Occipital lobe (tissue), 1 donor: ENCODE measurements at regions not wholly inside any gene's neighbourhood (a gene's known extent, or its start where the extent isn't known, plus 50 kb on each side); places are given as distances from the start of the nearest gene placed in this dataset.
"Not testable (repeated sequence)": the region's sequence is repeated elsewhere in the genome, so short reads cannot be mapped to it uniquely, and the experiment has no call there.

Experiments used
- DNase-seq: peaks from one replicate; lab custom pipeline; 2025; lab: John Stamatoyannopoulos, UW

DNA sequence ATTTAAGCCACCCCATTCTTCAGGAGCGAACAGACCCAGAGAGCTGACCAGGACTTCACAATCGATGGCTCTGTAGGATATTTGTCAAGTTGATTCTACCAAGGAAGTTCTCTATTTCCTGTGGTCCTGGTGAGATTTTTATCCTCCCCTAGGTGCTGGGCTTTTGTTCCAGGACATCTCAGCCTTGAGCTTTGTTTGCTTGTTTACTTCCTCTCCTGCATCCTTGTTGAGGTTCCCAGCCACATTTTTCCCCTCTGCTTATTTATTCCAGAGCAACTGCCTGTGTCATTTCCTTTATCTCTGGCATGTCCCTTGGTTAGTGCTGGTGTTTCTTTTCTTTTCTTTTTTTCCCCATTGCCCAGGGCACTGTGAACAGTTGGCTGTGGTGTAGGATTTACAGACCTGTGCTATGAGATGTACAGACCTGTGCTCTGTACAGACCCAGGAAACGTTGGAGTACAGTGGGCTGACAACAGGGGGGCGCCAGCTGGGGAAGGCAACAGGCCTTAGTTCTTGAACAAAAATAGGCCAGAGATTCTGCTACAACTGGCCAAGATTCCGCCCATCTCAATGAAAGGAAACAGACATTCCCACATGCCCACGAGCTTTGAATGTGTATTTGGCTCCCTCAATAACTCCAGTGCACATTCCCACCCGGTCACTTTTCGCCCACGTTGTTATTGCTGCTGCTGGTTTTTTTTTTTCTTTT, 235.9 kb upstream of the DDI1 start:
- DNase-seq: no peak

DNA sequence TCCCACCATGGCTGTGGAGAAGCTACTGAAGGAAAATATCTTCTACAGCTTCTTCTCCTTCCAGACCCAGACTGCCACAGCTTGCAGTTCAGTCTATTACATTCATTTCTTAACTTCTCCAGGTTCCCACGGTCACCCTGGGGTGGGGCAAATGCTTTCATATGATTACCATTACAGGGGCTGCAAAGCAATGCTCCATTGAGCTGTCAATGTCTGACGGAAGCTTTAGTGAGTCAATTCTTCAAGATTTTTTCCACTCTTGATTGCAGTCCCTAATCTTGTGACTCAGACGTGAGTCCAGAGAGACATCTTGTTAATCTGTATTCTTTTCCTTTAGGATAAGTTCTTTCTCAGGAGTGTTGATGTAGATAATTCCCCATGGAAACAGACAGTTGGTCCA, 233.4 kb upstream of the DDI1 start:
- DNase-seq: no peak

DNA sequence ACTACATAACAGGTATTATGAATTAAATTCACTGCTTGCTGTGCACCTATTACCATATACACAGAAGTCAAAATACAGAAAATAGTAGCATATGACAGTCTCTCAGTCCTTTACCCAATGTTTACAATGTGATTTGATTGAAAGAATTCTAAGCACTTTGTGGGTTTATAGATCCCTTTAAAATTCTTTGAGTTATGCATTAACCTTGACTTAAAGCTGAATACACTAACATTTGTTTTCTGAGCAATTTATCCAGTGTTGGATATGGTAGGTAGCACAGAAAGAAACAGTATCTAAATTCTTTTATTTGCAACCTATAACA, 230.8 kb upstream of the DDI1 start:
- DNase-seq: no peak

DNA sequence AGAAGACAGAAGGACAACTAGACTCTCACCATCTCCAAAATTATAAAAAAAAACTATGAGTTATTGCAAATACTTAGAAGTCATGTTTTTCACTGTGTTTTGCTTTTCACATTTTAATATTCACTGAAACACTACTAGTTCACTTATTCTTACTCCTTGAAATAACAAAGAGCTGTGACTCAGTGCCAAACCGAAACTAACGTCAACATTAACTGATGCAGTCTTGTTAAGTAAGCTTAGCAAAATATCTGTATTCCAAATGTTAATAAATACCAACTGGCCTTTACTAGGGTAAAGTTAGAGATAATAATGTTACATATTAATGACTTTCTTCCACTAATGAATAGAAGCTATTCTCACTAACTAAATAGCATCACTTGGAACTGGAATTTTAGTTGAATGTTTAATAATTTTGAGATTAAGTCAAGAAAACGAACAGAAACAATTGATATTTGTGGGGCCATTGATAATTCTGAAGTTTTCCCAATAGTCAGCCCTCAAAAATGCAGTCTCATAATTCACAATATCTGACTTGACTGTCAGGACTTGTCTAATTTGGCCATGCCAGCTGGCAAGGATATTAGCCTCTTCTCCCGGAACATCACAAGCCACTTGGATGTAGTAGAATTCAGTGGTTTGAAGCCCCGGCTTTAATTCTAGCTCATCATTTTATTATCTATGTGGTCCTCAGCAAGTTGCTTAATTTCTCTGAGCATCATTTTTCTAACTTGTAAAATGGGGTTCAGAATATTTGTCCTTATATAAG, 230.1 kb upstream of the DDI1 start:
- DNase-seq: no peak

DNA sequence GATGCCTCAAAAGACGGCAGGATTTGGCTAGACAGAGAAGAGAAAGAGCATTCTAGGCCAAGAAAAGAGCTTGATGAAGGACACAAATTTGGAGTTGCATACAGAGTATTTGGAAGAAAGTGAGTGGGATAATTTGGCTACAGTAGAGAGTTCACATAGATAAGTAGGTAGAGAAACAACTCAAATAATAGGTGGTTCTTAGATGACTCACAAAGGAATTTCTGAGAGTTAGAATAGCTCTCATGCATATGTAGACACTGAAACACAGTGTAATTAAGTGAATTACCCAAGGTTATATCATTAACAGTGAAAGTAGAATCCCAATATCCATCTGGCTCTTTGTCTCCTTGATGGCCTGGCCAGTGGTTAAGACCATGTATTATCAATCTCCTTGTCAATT, 228.6 kb upstream of the DDI1 start:
- DNase-seq: no peak

DNA sequence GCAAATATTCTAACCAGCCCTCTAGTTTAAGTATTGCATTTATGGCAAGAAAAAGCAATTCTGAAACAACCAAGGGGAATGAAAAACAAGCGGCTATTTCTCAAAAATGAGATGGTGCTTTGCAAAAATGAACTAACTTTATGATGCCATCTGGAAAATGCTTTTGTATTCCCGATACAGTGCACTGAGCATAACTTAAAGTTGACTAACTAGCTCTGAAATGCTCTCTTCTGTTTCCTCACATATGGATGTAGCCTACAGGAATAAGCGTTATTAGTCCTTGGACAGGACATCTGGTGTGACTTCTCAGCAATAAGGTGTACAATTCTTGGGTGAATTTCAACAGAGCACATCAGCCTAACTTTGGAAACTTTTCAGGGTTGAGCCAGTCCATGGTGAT, 228.2 kb upstream of the DDI1 start:
- DNase-seq: no peak

DNA sequence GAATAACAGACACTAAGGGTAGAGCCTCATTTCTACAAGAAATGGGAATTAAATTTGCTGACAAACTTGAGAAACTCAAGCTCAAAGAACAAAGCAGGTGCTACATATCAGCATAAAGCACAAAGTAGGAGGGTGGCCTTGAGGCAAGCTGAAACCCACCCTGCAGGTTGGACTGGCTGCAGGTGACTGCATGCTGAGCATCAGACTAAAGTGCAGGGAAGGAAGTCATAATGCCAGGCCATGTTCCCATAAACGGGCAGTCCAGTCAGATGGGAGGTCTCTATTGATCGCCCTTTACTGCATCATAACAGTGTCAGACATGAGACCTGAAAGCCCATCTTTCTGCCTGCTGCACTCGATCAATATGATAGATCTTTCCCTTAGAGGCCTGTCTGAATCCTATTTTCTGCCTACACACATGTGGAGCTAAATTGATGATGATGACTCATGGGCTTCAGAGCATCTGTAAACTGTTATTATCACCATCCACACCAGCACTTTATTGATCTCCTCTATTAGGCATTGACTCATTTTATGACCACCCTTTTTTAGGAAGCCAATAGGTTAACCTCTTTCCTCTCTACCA, 224.5 kb upstream of the DDI1 start:
- DNase-seq: no peak

DNA sequence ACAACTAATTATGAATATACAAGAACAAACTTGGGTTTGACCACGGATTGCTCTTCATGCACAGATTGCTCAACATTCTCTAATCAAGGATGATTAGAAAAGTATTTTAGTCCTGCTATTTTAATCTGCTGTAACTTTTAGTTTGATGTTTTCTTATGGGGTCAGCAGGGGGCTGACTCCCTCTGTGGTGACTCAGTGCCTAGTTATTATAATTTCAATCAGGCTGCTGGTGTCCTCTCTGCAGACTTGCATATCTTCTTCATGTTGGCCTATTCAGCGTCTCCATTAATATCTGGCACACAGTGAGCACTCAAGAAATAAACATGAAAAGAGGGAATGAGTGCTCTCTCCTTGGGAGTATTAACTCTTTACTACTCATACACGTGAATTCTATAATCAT, 223.8 kb upstream of the DDI1 start:
- no peak for DNase-seq

DNA sequence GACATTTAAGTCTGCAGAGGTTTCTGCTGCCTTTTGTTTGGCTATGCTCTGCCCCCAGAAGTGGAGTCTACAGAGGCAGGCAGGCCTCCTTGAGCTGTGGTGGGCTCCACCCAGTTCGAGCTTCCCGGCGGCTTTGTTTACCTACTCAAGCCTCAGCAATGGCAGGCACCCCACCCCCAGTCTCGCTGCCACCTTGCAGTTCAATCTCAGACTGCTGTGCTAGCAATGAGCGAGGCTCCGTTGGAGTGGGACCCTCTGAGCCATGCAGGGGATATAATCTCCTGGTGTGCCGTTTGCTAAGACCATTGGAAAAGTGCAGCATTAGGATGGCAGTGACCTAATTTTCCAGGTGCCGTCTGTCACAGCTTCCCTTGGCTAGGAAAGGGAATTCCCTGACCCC, 216.1 kb upstream of the DDI1 start:
- not testable (repeated sequence) for DNase-seq

DNA sequence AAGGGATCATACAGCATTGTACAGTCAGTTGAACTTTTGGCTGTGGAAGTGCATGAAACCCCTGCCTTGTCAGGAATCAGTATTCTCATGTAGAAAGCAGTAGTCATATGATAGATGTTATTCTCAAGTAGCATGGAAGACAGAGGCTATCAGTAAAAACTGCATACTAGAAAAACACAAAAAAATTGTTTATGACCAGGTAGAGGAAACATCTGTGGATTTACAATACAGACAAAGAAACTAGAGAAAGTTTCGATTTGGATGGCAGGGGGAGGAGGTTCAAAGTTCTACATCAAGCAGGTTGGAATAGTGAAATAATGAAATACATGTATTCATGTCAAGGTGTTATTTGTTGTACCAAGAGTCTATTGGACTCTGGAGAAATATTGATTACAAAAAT, 212.3 kb upstream of the DDI1 start:
- DNase-seq: no peak

DNA sequence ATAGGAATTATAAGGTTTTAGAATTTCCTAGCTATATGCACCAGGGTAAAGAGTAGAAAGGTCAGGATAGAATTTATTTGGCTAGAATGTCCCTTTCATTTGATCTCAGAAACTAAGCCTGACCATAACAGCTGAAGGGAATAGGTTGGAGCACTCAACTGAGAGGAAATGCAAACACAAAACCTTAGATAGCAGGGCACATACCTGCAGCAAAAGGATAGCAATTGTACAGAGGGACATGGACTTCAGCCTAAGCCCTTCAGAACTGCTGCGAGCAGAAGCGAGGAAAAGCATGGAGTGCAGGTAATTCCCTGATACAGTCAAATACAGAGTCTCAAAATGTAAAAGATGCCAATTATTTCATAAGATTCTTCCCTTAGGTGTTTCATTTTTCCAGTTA, 211.0 kb upstream of the DDI1 start:
- DNase-seq: no peak

DNA sequence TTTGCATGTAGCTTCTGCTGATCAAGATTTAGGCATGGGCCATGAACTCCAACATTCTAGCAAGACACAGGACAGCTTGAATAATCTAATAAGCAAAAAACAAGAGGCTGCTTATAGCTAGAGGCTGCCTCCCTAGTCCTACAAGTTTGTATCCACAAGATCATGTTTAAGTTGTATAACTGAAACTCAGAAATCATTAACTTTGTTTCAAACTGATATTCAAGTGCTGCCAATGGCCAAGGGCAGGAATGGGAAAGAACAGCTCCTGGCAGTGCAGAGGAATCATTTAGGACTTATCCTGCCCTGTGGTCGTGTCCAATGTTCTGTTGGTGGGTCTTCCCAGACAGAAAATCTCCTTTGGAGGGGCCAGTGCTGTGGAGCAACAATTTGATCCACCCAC, 209.6 kb upstream of the DDI1 start:
- DNase-seq: no peak

DNA sequence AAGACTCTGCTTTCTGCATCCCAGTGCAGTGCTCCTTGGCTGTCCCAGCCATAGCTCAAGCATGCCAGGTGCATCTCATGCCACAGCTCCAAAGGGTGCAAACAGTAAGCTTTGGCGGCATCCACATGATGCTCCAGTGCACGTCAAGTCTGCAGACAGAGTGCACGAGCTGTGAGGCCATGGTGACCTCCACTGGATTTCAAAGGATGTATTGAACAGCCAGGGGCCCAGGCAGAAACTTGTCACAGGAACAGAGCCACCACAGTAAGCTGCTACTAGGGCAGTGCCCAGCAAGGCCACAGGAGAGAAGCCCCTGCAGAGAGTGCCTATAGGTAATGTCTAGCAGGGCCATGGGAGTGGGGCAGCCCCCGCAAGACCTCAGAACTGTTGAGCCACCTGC, 206.8 kb upstream of the DDI1 start:
- DNase-seq: no peak

DNA sequence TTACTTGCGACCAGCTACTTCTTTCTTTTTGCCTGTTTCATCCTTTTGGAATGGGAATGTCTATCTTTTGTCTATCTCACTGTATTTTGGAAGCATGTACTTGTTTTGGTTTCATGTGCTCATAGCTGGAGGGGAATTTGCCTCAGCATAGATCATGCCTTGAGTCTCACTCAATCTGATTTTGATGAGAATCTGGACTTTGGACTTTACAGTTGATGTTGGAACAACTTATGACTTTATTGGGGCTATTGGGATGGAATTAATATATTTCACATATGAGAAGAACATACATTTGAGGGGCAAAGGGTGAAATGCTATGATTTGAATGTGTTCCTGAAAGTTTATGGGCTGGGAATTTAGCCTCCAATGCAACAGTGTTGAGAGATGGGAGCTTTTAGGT, 206.2 kb upstream of the DDI1 start:
- DNase-seq: no peak

DNA sequence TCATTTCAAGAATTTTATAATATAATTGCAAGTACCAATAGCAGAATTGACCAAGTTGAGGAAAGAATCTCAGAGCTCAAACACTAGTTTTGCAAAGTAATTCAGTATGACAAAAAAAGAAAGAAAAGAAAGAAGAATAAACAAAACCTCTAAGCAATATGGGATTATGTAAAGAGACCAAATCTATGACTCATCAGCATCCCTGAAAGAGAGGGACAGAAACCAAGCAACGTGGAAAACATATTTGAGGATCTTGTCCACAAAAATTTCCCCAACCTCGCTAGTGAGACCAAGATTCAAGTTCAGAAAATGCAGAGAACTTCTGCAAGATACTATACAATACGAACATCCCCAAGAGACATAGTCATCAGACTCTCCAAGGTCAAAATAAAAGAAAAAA, 203.7 kb upstream of the DDI1 start:
- no peak for DNase-seq

DNA sequence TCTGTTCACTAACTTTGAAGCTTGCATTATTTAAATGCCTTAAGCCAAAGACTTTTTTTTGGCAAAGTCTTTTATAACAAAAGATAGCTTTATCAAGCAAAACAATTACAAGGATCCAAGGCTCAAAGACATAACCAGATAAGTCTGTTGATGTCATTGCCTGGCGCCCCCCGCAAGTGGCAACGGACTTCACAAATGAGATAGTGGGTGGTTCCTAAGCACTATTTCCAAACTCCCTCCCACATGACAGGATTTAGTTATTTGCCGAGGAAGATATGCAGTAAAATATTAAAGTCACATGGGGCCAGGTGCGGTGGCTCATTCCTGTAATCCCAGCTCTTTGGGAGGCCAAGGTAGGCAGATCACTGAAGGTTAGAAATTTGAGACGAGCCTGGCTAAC, 194.2 kb upstream of the DDI1 start:
- DNase-seq: no peak

DNA sequence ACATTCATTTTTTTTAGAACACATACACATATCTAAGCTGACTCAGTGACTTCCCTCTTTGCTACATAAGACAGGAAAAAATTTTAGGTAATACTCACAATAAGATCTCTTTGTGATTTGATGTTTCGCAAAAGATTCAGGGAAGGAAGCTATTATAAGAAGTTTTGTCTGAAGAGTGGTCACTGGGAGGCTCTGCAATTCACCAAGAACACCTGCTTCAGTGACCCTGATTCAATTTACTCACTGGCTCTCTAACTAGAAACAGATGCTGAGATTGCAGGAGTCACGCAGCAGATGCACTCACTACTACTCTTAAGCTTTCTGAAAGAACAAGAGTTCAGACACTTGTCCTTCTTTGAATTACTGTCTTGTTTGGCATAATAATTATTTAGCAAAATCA, 193.6 kb upstream of the DDI1 start:
- DNase-seq: no peak

DNA sequence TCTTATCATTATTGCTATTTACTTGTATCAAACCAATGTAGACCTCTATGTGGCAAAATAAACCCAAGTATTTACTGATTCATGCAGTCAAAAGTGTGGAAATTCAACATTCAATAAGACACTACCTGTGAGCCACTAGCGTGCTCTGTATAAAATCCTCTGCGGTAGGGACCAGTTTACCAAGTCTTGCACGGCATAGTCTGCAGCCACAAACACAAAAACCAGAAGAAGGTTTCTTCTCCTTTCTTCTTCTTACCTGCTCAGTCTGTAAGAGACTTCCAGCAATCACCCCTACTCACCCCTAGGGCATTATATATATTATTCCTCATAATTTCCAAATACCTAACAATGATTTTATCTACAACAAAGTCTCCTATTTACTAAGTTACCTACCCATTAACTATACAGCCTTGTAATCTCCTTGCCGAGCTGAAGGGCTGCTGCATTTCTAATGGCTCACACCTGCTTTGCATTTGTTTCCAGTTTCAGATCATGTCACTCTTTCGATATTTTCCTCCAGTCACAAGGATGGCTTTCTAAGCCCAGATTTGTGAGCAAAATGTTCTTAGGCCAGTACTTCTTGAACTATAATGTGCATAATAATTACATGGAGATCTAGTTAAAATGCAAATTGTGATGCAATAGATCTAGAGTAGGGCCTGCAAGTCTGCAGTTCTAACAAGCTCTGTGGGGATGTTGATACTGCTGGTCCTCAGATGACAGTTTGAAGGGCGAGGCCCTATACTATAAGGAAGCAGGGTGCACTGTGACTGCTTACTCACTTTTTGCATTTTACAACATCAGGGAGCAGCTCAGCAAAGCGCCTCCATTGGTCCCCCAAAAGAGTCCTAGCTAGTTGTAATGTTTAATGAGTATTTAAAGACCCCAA, 191.9 kb upstream of the DDI1 start:
- DNase-seq: no peak

DNA sequence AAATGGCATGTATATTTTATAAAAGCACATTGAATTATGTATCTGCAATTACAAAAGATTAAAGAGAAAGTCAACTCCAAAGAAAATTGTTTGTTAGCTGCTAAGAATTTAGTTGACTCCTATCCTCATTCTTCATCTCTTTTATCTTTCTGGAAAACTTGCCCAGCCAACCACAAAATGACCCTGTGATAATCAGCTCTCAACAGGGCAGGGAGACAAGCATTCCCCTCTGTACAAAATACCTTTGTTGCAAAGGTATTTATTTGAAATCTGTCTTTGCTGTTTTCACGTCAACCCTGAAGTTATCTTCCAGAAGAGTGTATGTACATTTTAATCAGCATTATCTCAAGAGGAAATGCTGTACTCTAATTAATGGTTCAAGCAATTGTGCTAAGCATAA, 191.1 kb upstream of the DDI1 start:
- no peak for DNase-seq

DNA sequence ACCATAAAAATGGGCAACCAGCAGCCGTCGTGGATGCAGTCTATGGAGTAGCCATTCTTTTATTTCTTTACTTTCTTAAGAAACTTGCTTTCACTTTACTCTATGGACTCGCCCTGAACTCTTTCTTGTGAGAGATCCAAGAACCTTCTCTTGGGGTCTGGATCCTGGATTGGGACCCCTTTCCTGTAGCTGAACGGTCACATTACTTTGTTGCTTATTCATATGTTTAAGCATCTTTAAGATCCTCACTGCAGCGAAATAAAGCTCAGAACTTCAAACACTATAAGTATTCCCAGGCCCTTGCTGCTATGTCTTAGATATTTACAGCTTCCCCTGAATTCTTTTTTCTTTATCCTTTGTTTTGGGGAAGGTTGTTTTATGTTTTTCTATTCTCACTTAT, 187.8 kb upstream of the DDI1 start:
- no peak for DNase-seq

DNA sequence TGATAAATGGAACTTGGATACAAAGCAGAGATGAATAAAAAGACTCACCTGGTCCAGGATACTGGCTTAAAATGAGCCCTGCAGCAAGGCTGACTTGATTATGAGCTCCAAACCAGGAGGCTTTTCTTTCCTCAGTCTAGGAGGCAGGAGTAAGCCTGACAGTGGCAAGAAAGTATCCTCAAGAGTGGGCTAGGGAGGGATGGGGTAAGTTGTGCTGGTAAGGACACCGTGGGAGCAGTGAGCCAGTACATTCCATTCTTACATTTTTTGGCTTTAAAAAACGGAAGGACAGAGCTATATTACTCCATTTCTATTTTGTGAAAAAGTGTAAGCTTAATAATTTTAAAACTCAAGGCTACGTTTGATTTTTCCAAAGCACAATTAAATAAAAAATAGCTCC, 187.1 kb upstream of the DDI1 start:
- no peak for DNase-seq
